ENCODE measurements at regions not wholly inside any gene's neighbourhood (a gene's known extent, or its start where the extent isn't known, plus 50 kb on each side); places are given as distances from the start of the nearest gene placed in this dataset.

DNA sequence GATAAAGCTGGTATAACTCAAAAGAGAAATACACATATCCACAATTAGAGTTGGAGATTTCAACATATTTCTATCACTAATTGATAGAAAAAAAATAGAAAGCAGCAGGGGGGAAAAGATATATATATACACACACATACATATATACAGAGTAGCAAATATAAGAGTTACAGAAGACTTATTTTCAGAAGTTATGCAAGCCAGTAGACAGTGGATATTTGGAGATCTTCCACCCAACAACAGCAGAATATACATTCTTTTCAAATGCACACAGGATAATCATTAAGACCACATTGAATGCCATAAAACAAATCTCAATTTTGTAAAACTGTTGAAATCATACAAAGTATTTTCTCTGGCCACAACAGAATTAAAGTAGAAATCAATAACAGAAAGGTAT is 192.8 kb downstream of the LACC1 start:
- Histone ChIP-seq H3K4me1 (no peaks in the 10 kb centered on the region), H3K27me3 (no peaks in the 10 kb centered on the region), H3K27ac (no peak overlapping the region), H3K36me3 (no peaks in the 10 kb centered on the region), H3K4me3 (no peak overlapping the region), H3K9me3 (no peaks in the 10 kb centered on the region)
- TF ChIP-seq POLR2A (IDR thresholded peaks at IDR 0.05): no peak
- TF ChIP-seq, protein P1, sequence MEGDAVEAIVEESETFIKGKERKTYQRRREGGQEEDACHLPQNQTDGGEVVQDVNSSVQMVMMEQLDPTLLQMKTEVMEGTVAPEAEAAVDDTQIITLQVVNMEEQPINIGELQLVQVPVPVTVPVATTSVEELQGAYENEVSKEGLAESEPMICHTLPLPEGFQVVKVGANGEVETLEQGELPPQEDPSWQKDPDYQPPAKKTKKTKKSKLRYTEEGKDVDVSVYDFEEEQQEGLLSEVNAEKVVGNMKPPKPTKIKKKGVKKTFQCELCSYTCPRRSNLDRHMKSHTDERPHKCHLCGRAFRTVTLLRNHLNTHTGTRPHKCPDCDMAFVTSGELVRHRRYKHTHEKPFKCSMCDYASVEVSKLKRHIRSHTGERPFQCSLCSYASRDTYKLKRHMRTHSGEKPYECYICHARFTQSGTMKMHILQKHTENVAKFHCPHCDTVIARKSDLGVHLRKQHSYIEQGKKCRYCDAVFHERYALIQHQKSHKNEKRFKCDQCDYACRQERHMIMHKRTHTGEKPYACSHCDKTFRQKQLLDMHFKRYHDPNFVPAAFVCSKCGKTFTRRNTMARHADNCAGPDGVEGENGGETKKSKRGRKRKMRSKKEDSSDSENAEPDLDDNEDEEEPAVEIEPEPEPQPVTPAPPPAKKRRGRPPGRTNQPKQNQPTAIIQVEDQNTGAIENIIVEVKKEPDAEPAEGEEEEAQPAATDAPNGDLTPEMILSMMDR (IDR thresholded peaks at IDR 0.05): no peak
- no peak for DNase-seq

DNA sequence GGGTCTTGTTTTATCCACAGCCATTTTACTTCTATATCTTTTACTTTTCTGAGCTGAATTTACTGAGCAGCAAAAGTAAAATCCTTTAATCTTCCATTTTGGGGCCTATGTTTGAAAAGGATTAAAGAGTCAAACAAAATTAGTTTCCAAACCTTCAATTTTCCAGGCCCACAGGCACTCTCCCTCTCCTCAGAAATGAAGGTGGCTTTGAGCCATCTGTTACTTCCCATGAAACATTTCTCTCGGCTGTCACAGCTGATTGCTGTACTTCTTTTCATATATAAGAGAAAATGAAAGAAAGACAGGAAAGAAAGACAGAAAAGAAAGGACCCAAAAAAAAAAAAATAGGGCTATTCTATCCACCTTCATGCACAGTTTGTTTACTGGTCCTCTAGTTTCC is 194.9 kb downstream of the LACC1 start:
- no peaks in the 10 kb centered on the region for H3K36me3 ChIP-seq
- H3K27ac ChIP-seq: no peak overlapping the region
- H3K9me3 ChIP-seq: no peaks in the 10 kb centered on the region
- H3K4me3 ChIP-seq: no peak overlapping the region
- TF ChIP-seq, protein P1 (IDR thresholded peaks at IDR 0.05): no peak
- TF ChIP-seq POLR2A (IDR thresholded peaks at IDR 0.05): no peak
- no peaks in the 10 kb centered on the region for H3K4me1 ChIP-seq
- no peaks in the 10 kb centered on the region for H3K27me3 ChIP-seq
- no peak for DNase-seq

DNA sequence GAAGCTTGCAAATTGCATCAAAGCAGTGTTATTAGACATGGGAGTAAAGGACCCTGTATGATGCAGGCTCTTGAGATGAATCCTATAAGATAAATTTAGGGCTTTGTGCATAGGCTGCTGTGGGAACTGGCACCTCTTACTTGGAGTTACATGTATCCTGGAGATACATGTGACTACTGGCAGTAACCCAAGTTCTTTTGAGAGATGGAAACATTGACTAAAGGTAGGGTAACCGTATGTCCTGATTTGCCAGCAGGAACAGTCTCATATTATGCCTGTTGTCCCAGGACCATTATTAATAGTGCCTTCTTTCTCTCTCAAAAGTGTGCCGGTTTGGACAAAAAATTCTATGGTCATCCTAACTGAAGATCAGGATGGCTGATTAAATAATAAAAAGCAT is 195.4 kb downstream of the LACC1 start:
- Histone ChIP-seq H3K4me3 (no peak overlapping the region), H3K36me3 (no peaks in the 10 kb centered on the region), H3K27me3 (no peaks in the 10 kb centered on the region), H3K27ac (no peak overlapping the region), H3K4me1 (no peaks in the 10 kb centered on the region), H3K9me3 (no peaks in the 10 kb centered on the region)
- no peak for DNase-seq
- no peak for TF ChIP-seq POLR2A (IDR thresholded peaks at IDR 0.05)
- TF ChIP-seq, protein P1 (IDR thresholded peaks at IDR 0.05): no peak

DNA sequence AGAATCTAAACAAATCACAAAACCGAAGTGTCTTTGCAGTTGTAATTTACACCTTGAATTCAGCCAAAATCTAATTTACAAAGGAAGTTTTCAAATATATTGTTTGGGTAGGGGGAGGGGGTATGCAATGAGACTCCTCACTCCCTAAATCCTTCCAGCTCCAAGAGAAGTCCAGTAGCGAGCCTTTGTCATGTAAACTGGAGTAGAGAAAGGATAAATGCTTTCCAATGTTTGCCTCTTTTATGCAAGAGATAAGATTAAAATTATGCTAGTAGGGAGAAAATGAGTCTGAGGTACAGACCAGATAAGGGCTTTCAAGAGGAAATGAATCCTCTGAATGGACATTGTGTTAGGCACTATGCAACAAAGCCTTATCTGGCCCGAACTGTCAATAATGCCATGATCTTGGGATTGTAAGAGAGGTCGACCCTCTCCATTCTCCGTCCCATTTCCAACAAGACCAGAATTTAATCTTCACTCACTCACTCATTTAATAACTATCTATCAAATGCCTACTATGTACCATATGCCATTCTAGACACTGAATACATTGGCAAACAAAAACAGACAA is 199.2 kb downstream of the LACC1 start:
- Histone ChIP-seq H3K27me3 (no peaks in the 10 kb centered on the region), H3K27ac (no peak overlapping the region), H3K9me3 (no peaks in the 10 kb centered on the region), H3K4me1 (no peaks in the 10 kb centered on the region), H3K36me3 (no peaks in the 10 kb centered on the region), H3K4me3 (no peak overlapping the region)
- TF ChIP-seq POLR2A (IDR thresholded peaks at IDR 0.05): no peak
- TF ChIP-seq, protein P1 (IDR thresholded peaks at IDR 0.05): no peak
- no peak for DNase-seq

DNA sequence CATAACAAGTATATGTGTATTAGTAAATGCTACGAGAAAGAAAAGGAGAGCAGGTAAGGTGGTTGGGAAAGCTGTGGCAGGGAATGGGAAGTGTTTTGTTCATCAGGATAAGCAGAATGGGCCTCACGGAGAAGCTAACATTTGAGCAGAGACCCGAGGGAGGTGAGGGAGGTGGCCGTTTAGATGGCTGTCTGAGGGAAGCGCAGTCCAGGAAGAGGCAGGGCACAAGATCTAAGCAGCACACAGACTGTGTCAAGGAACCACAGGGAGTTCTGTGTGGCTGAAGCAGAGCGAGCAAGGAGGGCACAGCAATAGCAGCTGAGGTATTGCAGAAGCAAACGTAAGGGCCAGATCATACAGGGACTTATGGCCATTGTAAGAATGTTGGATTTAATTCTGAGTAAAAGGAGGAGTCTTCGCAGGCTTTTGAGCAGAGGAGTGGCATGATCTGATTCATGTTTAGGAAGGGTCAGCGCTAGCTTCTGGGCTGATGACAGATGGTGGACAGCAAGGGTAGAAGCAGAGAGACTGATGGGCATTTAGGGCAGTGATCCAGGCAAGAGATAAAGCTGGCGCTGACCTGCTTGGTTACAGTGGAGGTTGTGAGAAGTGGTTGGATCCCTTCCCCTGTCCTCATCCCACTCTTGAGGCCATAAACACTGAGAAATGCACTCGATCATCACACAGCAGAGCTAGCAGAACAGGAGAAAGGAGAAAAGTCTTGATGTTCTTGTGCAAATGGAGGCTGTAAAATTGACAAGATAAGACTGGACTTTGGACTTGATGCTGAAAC is 199.9 kb downstream of the LACC1 start:
- no peak overlapping the region for H3K27ac ChIP-seq
- H3K9me3 ChIP-seq: no peaks in the 10 kb centered on the region
- no peaks in the 10 kb centered on the region for H3K27me3 ChIP-seq
- no peak for TF ChIP-seq POLR2A (IDR thresholded peaks at IDR 0.05)
- TF ChIP-seq, protein P1 (IDR thresholded peaks at IDR 0.05): no peak
- no peak overlapping the region for H3K4me3 ChIP-seq
- H3K4me1 ChIP-seq: no peaks in the 10 kb centered on the region
- no peaks in the 10 kb centered on the region for H3K36me3 ChIP-seq
- DNase-seq: no peak
